IMR-90 (cell line): ENCODE measurements at regions not wholly inside any gene's neighbourhood (a gene's known extent, or its start where the extent isn't known, plus 50 kb on each side); places are given as distances from the start of the nearest gene placed in this dataset.

Source experiments
- ATAC-seq: fragments of 200-7000 bp; cut with Tn5 transposase; 2 replicates; pipeline ENCODE4 v1.9.1; 2020; ENCODE audit warnings: low read depth, mild to moderate bottlenecking, moderate library complexity
- BruUV-seq: library from RNA; stranded (reverse); fragments of 400-500 nt; replicated peaks from 2 replicates; lab custom pipeline; 2021; lab: Mats Ljungman, UMichigan
- CTCF ChIA-PET: fragments of 300-600 bp; formaldehyde crosslinking; extraction: SDS; loops from one replicate; lab custom pipeline; 2021; ENCODE audit warnings: antibody characterized with exemption; lab: Yijun Ruan, JAX
- POLR2A ChIA-PET: fragments of 300-600 bp; sonication (Branson Sonifier 250); formaldehyde crosslinking; loops from one replicate; lab custom pipeline; 2022; ENCODE audit warnings: antibody characterized with exemption; ENCODE audit not compliant: unreplicated experiment; lab: Charles Lee
- DNase-seq: peaks from one replicate; pipeline ENCODE4 v3.0.0; 2013
- H2AFZ ChIP-seq: replicated peaks from 2 replicates; pipeline ENCODE3; 2013; ENCODE audit warnings: low read length, mild to moderate bottlenecking; ENCODE audit not compliant: poor library complexity
- H2AK5ac ChIP-seq: 2 replicates; pipeline ENCODE4 v1.6.1; 2013; ENCODE audit warnings: low read depth, low read length, inconsistent platforms
- H2AK9ac ChIP-seq: replicated peaks from 2 replicates; pipeline ENCODE3; 2013; ENCODE audit warnings: mild to moderate bottlenecking, low read depth, low read length, moderate library complexity; ENCODE audit not compliant: poor library complexity
- H2BK120ac ChIP-seq: 2 replicates; pipeline ENCODE4 v1.6.1; 2013; ENCODE audit warnings: low read depth, low read length, inconsistent platforms
- H2BK15ac ChIP-seq: 3 replicates; pipeline ENCODE4 v1.6.1; 2013; ENCODE audit warnings: low read depth, low read length, inconsistent platforms
- H2BK20ac ChIP-seq: 2 replicates; pipeline ENCODE4 v1.6.1; 2013; ENCODE audit warnings: low read depth, mild to moderate bottlenecking, inconsistent platforms, low read length, moderate library complexity
- H2BK5ac ChIP-seq: 2 replicates; pipeline ENCODE4 v1.6.1; 2013; ENCODE audit warnings: mild to moderate bottlenecking, low read depth, low read length, inconsistent platforms; ENCODE audit not compliant: poor library complexity, severe bottlenecking
- H3K14ac ChIP-seq: replicated peaks from 2 replicates; pipeline ENCODE4 v1.6.1; 2013; ENCODE audit warnings: low read depth, low read length, inconsistent platforms
- H3K18ac ChIP-seq: 2 replicates; pipeline ENCODE4 v1.6.1; 2013; ENCODE audit warnings: low read depth, low read length, control low read depth
- H3K23ac ChIP-seq: 2 replicates; pipeline ENCODE4 v1.6.1; 2013; ENCODE audit warnings: low read depth, low read length, inconsistent platforms
- H3K27ac ChIP-seq: 2 replicates; pipeline ENCODE4 v1.5.1; 2013; ENCODE audit warnings: mild to moderate bottlenecking, control low read depth, low read length; ENCODE audit not compliant: insufficient read depth
- H3K27me3 ChIP-seq: 2 replicates; pipeline ENCODE4 v1.6.1; 2013; ENCODE audit warnings: low read length; ENCODE audit not compliant: control insufficient read depth, insufficient read depth
- H3K36me3 ChIP-seq: 2 replicates; pipeline ENCODE4 v1.6.1; 2013; ENCODE audit warnings: low read length, mixed read lengths; ENCODE audit not compliant: control insufficient read depth, insufficient read depth
- H3K4ac ChIP-seq: 2 replicates; pipeline ENCODE4 v1.6.1; 2013; ENCODE audit warnings: low read depth, low read length, inconsistent platforms
- H3K4me1 ChIP-seq: 2 replicates; pipeline ENCODE4 v1.6.1; 2013; ENCODE audit warnings: low read length, mixed read lengths; ENCODE audit not compliant: control insufficient read depth, insufficient read depth
- H3K4me2 ChIP-seq: 2 replicates; pipeline ENCODE4 v1.6.1; 2013; ENCODE audit warnings: low read depth, mild to moderate bottlenecking, control low read depth, low read length, moderate library complexity
- H3K4me3 ChIP-seq: 2 replicates; pipeline ENCODE4 v1.5.1; 2013; ENCODE audit warnings: low read depth, mild to moderate bottlenecking, control low read depth, low read length, moderate library complexity; ENCODE audit not compliant: insufficient read depth
- H3K56ac ChIP-seq: 2 replicates; pipeline ENCODE4 v1.6.1; 2013; ENCODE audit warnings: low read length, inconsistent platforms; ENCODE audit not compliant: insufficient read depth; ENCODE audit errors: extremely low read depth
- H3K79me1 ChIP-seq, 2 experiments: 2 replicates each; pipeline ENCODE4 v1.6.1; 2013; ENCODE audit warnings: low read length in 2 of 2, inconsistent platforms in 1 of 2, low read depth in 1 of 2
- H3K9ac ChIP-seq: 2 replicates; pipeline ENCODE4 v1.6.1; 2013; ENCODE audit warnings: low read depth, low read length, control low read depth
- H3K9me1 ChIP-seq: 2 replicates; pipeline ENCODE4 v1.6.1; 2013; ENCODE audit warnings: low read length, inconsistent platforms; ENCODE audit not compliant: insufficient read depth
- H3K9me3 ChIP-seq: 2 replicates; pipeline ENCODE4 v1.6.1; 2013; ENCODE audit warnings: low read length; ENCODE audit not compliant: control insufficient read depth, insufficient read depth
- H4K20me1 ChIP-seq: 2 replicates; pipeline ENCODE4 v1.6.1; 2013; ENCODE audit warnings: low read length, inconsistent platforms; ENCODE audit not compliant: insufficient read depth
- H4K5ac ChIP-seq: 2 replicates; pipeline ENCODE4 v1.6.1; 2013; ENCODE audit warnings: mild to moderate bottlenecking, low read depth, low read length, control low read depth
- H4K8ac ChIP-seq, 2 experiments: 2 replicates each; pipeline ENCODE4 v1.6.1; 2013; ENCODE audit warnings: low read depth in 2 of 2, low read length in 2 of 2, control low read depth in 1 of 2, inconsistent platforms in 1 of 2
- H4K91ac ChIP-seq: 2 replicates; pipeline ENCODE4 v1.6.1; 2013; ENCODE audit warnings: low read depth, low read length, inconsistent platforms; ENCODE audit not compliant: insufficient read depth
- CHD1 ChIP-seq: IDR thresholded peaks from 2 replicates; pipeline ENCODE4 v1.6.1; 2012; ENCODE audit warnings: low read depth, low read length, improper control_type of control experiment
- MAZ ChIP-seq: IDR thresholded peaks from 2 replicates; pipeline ENCODE4 v1.6.1; 2012; ENCODE audit warnings: low read depth, mild to moderate bottlenecking, low read length, improper control_type of control experiment, moderate library complexity, borderline replicate concordance
- NFE2L2 ChIP-seq: fragments of 150-350 bp; IDR thresholded peaks from 2 replicates; pipeline ENCODE4 v1.6.1; 2016; ENCODE audit warnings: low read depth, mild to moderate bottlenecking, low read length
- RAD21 ChIP-seq: IDR thresholded peaks from 2 replicates; pipeline ENCODE4 v1.6.1; 2012; ENCODE audit warnings: low read length, improper control_type of control experiment
- RCOR1 ChIP-seq: IDR thresholded peaks from 2 replicates; pipeline ENCODE4 v1.6.1; 2012; ENCODE audit warnings: mild to moderate bottlenecking, low read length, improper control_type of control experiment; ENCODE audit not compliant: insufficient replicate concordance
- SMC3 ChIP-seq: fragments of 150-350 bp; IDR thresholded peaks from 2 replicates; pipeline ENCODE4 v1.6.1; 2016; ENCODE audit warnings: low read depth, mild to moderate bottlenecking, antibody characterized with exemption, low read length, moderate library complexity
- WGBS, 2 experiments: methylation state at CpG; one replicate each; pipeline versions ENCODE4 v1.1.5 to v1.1.7; 2013; ENCODE audit warnings: missing lambda C conversion rate in 2 of 2; ENCODE audit not compliant: insufficient read length in 1 of 2; ENCODE audit errors: extremely low coverage in 2 of 2; 5-methylcytosine and 5-hydroxymethylcytosine counted together
- dilution Hi-C: fragments of 300-500 bp; cut with HindIII; formaldehyde crosslinking; loops from one replicate; pipeline ENCODE4 v1.14.3; 2018; ENCODE audit warnings: low sequenced_read_pairs; ENCODE audit not compliant: unreplicated experiment
- in situ Hi-C: fragments of 300-500 bp; cut with MboI; formaldehyde crosslinking; loops from 3 replicates; pipeline ENCODE4 v1.14.3; 2019; ENCODE audit warnings: low sequenced_read_pairs, inconsistent platforms, mixed read lengths
- intact Hi-C: fragments of 100-400 bp; cut with micrococcal nuclease; formaldehyde crosslinking; loops from 2 replicates; pipeline ENCODE4 v1.10.0; 2022
- TF ChIP-seq, protein P1 (sequence below): fragments of 150-350 bp; IDR thresholded peaks from 2 replicates; pipeline ENCODE4 v1.6.1; 2017; ENCODE audit warnings: mild to moderate bottlenecking, antibody characterized with exemption, low read length, low read depth
- TF ChIP-seq, protein P2 (sequence below): fragments of 150-350 bp; IDR thresholded peaks from 2 replicates; pipeline ENCODE4 v1.6.1; 2016; ENCODE audit warnings: low read depth, mild to moderate bottlenecking, low read length, moderate library complexity, borderline replicate concordance
- TF ChIP-seq, protein P3 (sequence below): conservative IDR thresholded peaks from 2 replicates; pipeline ENCODE4 v1.5.1; 2012; ENCODE audit warnings: mild to moderate bottlenecking, low read depth, low read length, improper control_type of control experiment

DNA sequence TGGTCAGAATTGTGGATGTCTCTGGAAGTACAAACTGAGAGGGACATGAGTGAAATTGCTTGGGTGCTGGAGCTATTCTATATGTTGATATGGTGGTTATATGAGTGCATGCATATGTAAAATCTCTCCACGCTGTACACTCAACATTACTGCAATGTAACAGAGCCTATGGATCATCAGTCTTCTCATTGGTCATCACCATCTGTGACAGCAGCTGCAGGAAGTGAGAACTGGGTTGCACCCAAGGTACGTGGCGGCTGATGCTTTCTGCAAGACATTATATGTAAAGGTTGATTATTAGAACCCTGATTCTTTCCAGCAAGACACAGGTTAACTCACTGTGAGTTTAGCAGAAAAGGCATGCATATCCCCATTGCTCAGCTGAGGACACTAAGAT lies 387.1 kb downstream of the OMA1 start:
- H3K27ac ChIP-seq, result no peak overlapping the region
- H2AK5ac ChIP-seq, result no peak overlapping the region
- no peak overlapping the region for H2BK120ac ChIP-seq
- in situ Hi-C loops, result no loop called here
- H3K14ac ChIP-seq, result no peak overlapping the region
- H3K23ac ChIP-seq, result no peak overlapping the region
- H2BK5ac ChIP-seq, result no peak overlapping the region
- dilution Hi-C loops, result no loop called here
- H4K20me1 ChIP-seq, result no peaks in the 10 kb centered on the region
- ChIA-PET CTCF (no interaction called here), POLR2A (no interaction called here)
- H3K9me1 ChIP-seq, result no peaks in the 10 kb centered on the region
- no peaks in the 10 kb centered on the region for H3K4me1 ChIP-seq
- no peak overlapping the region for H2AK9ac ChIP-seq
- H3K36me3 ChIP-seq, result no peaks in the 10 kb centered on the region
- no peak overlapping the region for H3K4me3 ChIP-seq
- H4K91ac ChIP-seq, result no peak overlapping the region
- intact Hi-C loops, result no loop called here
- H3K4ac ChIP-seq, result no peak overlapping the region
- no peaks in the 10 kb centered on the region for H3K79me1 ChIP-seq
- no peak for ATAC-seq
- no peak overlapping the region for H4K5ac ChIP-seq
- no peak overlapping the region for H3K4me2 ChIP-seq
- H3K9me3 ChIP-seq, result no peaks in the 10 kb centered on the region
- H3K9ac ChIP-seq, result no peak overlapping the region
- H4K8ac ChIP-seq, result no peak overlapping the region
- no peak overlapping the region for H3K56ac ChIP-seq
- H2AFZ ChIP-seq, result no peak overlapping the region
- no peak overlapping the region for H3K18ac ChIP-seq
- TF ChIP-seq, protein P1, sequence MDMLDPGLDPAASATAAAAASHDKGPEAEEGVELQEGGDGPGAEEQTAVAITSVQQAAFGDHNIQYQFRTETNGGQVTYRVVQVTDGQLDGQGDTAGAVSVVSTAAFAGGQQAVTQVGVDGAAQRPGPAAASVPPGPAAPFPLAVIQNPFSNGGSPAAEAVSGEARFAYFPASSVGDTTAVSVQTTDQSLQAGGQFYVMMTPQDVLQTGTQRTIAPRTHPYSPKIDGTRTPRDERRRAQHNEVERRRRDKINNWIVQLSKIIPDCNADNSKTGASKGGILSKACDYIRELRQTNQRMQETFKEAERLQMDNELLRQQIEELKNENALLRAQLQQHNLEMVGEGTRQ, result no peak
- TF ChIP-seq RAD21, result no peak
- TF ChIP-seq CHD1, result no peak
- TF ChIP-seq MAZ, result no peak
- no peak for TF ChIP-seq SMC3
- no peak for TF ChIP-seq NFE2L2
- TF ChIP-seq, protein P2, sequence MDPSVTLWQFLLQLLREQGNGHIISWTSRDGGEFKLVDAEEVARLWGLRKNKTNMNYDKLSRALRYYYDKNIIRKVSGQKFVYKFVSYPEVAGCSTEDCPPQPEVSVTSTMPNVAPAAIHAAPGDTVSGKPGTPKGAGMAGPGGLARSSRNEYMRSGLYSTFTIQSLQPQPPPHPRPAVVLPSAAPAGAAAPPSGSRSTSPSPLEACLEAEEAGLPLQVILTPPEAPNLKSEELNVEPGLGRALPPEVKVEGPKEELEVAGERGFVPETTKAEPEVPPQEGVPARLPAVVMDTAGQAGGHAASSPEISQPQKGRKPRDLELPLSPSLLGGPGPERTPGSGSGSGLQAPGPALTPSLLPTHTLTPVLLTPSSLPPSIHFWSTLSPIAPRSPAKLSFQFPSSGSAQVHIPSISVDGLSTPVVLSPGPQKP, result no peak
- no peak for TF ChIP-seq RCOR1
- TF ChIP-seq, protein P3, sequence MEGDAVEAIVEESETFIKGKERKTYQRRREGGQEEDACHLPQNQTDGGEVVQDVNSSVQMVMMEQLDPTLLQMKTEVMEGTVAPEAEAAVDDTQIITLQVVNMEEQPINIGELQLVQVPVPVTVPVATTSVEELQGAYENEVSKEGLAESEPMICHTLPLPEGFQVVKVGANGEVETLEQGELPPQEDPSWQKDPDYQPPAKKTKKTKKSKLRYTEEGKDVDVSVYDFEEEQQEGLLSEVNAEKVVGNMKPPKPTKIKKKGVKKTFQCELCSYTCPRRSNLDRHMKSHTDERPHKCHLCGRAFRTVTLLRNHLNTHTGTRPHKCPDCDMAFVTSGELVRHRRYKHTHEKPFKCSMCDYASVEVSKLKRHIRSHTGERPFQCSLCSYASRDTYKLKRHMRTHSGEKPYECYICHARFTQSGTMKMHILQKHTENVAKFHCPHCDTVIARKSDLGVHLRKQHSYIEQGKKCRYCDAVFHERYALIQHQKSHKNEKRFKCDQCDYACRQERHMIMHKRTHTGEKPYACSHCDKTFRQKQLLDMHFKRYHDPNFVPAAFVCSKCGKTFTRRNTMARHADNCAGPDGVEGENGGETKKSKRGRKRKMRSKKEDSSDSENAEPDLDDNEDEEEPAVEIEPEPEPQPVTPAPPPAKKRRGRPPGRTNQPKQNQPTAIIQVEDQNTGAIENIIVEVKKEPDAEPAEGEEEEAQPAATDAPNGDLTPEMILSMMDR, result no peak
- no TSS peak for BruUV-seq
- no peak overlapping the region for H2BK15ac ChIP-seq
- no peaks in the 10 kb centered on the region for H3K27me3 ChIP-seq
- no CpG with 5 or more reads among the region's 3 CpGs for WGBS, 2 experiments
- no peak overlapping the region for H2BK20ac ChIP-seq
- DNase-seq, result no peak
